ENCODE measurements at regions not wholly inside any gene's neighbourhood (a gene's known extent, or its start where the extent isn't known, plus 50 kb on each side); places are given as distances from the start of the nearest gene placed in this dataset.

DNA sequence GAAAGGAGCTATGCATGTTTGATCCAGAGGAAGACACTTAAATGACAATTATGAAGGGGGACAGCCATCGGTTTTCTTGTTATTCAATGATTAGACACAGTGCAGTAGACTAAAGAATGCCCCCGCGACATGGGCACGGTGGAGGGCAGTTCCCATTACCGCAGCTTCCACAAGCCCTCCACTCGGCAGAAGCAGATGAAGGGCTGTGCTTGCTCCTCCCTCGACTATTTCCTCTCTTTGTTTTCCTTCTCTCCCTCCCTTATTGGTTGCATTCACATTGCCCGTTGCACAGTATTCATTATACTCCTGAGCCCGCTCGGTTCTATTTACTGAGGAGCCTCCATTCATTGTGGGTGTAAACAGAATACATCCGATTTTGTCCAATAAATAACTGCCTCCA is 138.8 kb upstream of the RASSF8 start:
- H3K27ac ChIP-seq = no peak overlapping the region
- H3K9me3 ChIP-seq = peaks cover 0 to 3% (median 0%) of the 10 kb centered on the region in 3 donors
- DNase-seq = no peak
- no peak overlapping the region for H3K4me3 ChIP-seq
- H3K4me1 ChIP-seq = no peaks in the 10 kb centered on the region
- H3K27me3 ChIP-seq = no peaks in the 10 kb centered on the region
- intact Hi-C loops (cut with DNase I; ENCODE audit: low total_unique reads) = loop anchor here (10.0 kb wide), 1 partner anchor 1525 kb away; no protein-coding TSS in a partner anchor
- TF ChIP-seq CTCF (IDR thresholded peaks at IDR 0.05) = no peak
- no peaks in the 10 kb centered on the region for H3K36me3 ChIP-seq

DNA sequence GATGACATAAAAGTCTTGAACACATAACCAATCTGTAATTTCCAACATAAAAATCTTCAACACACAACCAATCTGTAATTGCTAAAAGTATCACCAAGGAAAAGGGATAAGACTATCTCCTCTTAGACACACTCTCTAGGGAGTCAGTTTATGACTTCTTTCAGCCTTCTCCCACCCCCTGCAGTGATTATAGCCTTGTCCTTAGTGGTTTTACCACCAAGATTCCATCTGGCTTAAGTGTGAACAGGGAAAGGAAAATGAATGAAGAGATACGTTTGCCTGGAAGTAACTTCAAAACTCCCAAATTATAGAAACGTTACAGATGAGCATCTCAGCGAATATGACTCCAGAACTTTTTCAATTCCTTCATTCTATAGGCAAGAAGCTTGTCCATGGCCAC is 136.2 kb upstream of the RASSF8 start:
- no peak for TF ChIP-seq CTCF (IDR thresholded peaks at IDR 0.05)
- no peak for DNase-seq
- no peaks in the 10 kb centered on the region for H3K4me1 ChIP-seq
- no peak overlapping the region for H3K4me3 ChIP-seq
- intact Hi-C loops (cut with DNase I; ENCODE audit: low total_unique reads) = loop anchor here (10.0 kb wide), 1 partner anchor 1523 kb away; no protein-coding TSS in a partner anchor
- no peak overlapping the region for H3K27ac ChIP-seq
- H3K36me3 ChIP-seq = no peaks in the 10 kb centered on the region
- H3K9me3 ChIP-seq = peaks cover 0 to under 1% (median 0%) of the 10 kb centered on the region in 3 donors
- no peaks in the 10 kb centered on the region for H3K27me3 ChIP-seq

GRCh38 chr12:25824734-25825133 is 133.7 kb upstream of the RASSF8 start:
- intact Hi-C loops (cut with DNase I; ENCODE audit: low total_unique reads) = loop anchor here (10.0 kb wide), 1 partner anchor 1520 kb away; no protein-coding TSS in a partner anchor
- Histone ChIP-seq H3K4me1 (peaks cover 0 to 23% (median 9%) of the 10 kb centered on the region in 4 donors), H3K9me3 (no peaks in the 10 kb centered on the region), H3K36me3 (no peaks in the 10 kb centered on the region), H3K4me3 (no peak overlapping the region), H3K27ac (no peak overlapping the region), H3K27me3 (no peaks in the 10 kb centered on the region)
- no peak for TF ChIP-seq CTCF (IDR thresholded peaks at IDR 0.05)
- DNase-seq = no peak

GRCh38 chr12:25825446-25825845 is 133.0 kb upstream of the RASSF8 start:
- no peak for TF ChIP-seq CTCF (IDR thresholded peaks at IDR 0.05)
- Histone ChIP-seq H3K4me1 (peaks cover 0 to 27% (median 9%) of the 10 kb centered on the region in 4 donors), H3K9me3 (no peaks in the 10 kb centered on the region), H3K36me3 (no peaks in the 10 kb centered on the region), H3K4me3 (no peak overlapping the region), H3K27me3 (no peaks in the 10 kb centered on the region), H3K27ac (no peak overlapping the region)
- DNase-seq = no peak
- intact Hi-C loops (cut with DNase I; ENCODE audit: low total_unique reads) = loop anchor here (10.0 kb wide), 1 partner anchor 1519 kb away; no protein-coding TSS in a partner anchor

DNA sequence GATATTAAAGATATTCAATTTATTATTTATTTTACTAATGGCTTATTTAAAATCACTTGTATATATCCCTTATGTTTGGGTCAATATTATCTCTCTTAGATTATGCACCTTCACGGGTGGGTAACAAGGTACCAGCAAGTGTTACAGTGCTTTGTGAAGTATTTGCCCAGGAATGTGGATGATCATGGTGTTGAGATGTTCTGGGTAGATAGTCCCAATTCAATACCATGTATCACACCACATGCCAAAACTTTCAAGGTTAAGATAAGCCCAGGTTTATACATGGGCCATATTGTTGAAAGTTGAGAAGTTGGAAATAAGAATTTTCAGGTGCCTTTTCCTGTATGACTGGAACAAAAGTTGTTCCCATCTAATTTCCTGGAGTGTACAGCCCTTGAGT is 131.3 kb upstream of the RASSF8 start:
- Histone ChIP-seq H3K4me1 (peaks cover 0 to 27% (median 9%) of the 10 kb centered on the region in 4 donors), H3K27me3 (no peaks in the 10 kb centered on the region)
- intact Hi-C loops (cut with DNase I; ENCODE audit: low total_unique reads) = loop anchor here (10.0 kb wide), 1 partner anchor 1518 kb away; no protein-coding TSS in a partner anchor

More for the DNA sequence above, 131.3 kb upstream of the RASSF8 start:
- H3K9me3 ChIP-seq = no peaks in the 10 kb centered on the region
- no peaks in the 10 kb centered on the region for H3K36me3 ChIP-seq
- H3K27ac ChIP-seq = no peak overlapping the region
- DNase-seq = no peak
- no peak overlapping the region for H3K4me3 ChIP-seq
- TF ChIP-seq CTCF (IDR thresholded peaks at IDR 0.05) = no peak

All from tibial artery (tissue), 4 donors.